IMR-90 (cell line): ENCODE measurements at regions not wholly inside any gene's neighbourhood (a gene's known extent, or its start where the extent isn't known, plus 50 kb on each side); places are given as distances from the start of the nearest gene placed in this dataset.

ENCODE experiments used
- ATAC-seq: fragments of 200-7000 bp; cut with Tn5 transposase; 2 replicates; pipeline ENCODE4 v1.9.1; 2020; ENCODE audit warnings: low read depth, mild to moderate bottlenecking, moderate library complexity
- BruUV-seq: library from RNA; stranded (reverse); fragments of 400-500 nt; replicated peaks from 2 replicates; lab custom pipeline; 2021; lab: Mats Ljungman, UMichigan
- CTCF ChIA-PET: fragments of 300-600 bp; formaldehyde crosslinking; extraction: SDS; loops from one replicate; lab custom pipeline; 2021; ENCODE audit warnings: antibody characterized with exemption; lab: Yijun Ruan, JAX
- POLR2A ChIA-PET: fragments of 300-600 bp; sonication (Branson Sonifier 250); formaldehyde crosslinking; loops from one replicate; lab custom pipeline; 2022; ENCODE audit warnings: antibody characterized with exemption; ENCODE audit not compliant: unreplicated experiment; lab: Charles Lee
- DNase-seq: peaks from one replicate; pipeline ENCODE4 v3.0.0; 2013
- H2AFZ ChIP-seq: replicated peaks from 2 replicates; pipeline ENCODE3; 2013; ENCODE audit warnings: low read length, mild to moderate bottlenecking; ENCODE audit not compliant: poor library complexity
- H2AK5ac ChIP-seq: 2 replicates; pipeline ENCODE4 v1.6.1; 2013; ENCODE audit warnings: low read depth, low read length, inconsistent platforms
- H2AK9ac ChIP-seq: replicated peaks from 2 replicates; pipeline ENCODE3; 2013; ENCODE audit warnings: mild to moderate bottlenecking, low read depth, low read length, moderate library complexity; ENCODE audit not compliant: poor library complexity
- H2BK120ac ChIP-seq: 2 replicates; pipeline ENCODE4 v1.6.1; 2013; ENCODE audit warnings: low read depth, low read length, inconsistent platforms
- H2BK15ac ChIP-seq: 3 replicates; pipeline ENCODE4 v1.6.1; 2013; ENCODE audit warnings: low read depth, low read length, inconsistent platforms
- H2BK20ac ChIP-seq: 2 replicates; pipeline ENCODE4 v1.6.1; 2013; ENCODE audit warnings: low read depth, mild to moderate bottlenecking, inconsistent platforms, low read length, moderate library complexity
- H2BK5ac ChIP-seq: 2 replicates; pipeline ENCODE4 v1.6.1; 2013; ENCODE audit warnings: mild to moderate bottlenecking, low read depth, low read length, inconsistent platforms; ENCODE audit not compliant: poor library complexity, severe bottlenecking
- H3K14ac ChIP-seq: replicated peaks from 2 replicates; pipeline ENCODE4 v1.6.1; 2013; ENCODE audit warnings: low read depth, low read length, inconsistent platforms
- H3K18ac ChIP-seq: 2 replicates; pipeline ENCODE4 v1.6.1; 2013; ENCODE audit warnings: low read depth, low read length, control low read depth
- H3K23ac ChIP-seq: 2 replicates; pipeline ENCODE4 v1.6.1; 2013; ENCODE audit warnings: low read depth, low read length, inconsistent platforms
- H3K27ac ChIP-seq: 2 replicates; pipeline ENCODE4 v1.5.1; 2013; ENCODE audit warnings: mild to moderate bottlenecking, control low read depth, low read length; ENCODE audit not compliant: insufficient read depth
- H3K27me3 ChIP-seq: 2 replicates; pipeline ENCODE4 v1.6.1; 2013; ENCODE audit warnings: low read length; ENCODE audit not compliant: control insufficient read depth, insufficient read depth
- H3K36me3 ChIP-seq: 2 replicates; pipeline ENCODE4 v1.6.1; 2013; ENCODE audit warnings: low read length, mixed read lengths; ENCODE audit not compliant: control insufficient read depth, insufficient read depth
- H3K4ac ChIP-seq: 2 replicates; pipeline ENCODE4 v1.6.1; 2013; ENCODE audit warnings: low read depth, low read length, inconsistent platforms
- H3K4me1 ChIP-seq: 2 replicates; pipeline ENCODE4 v1.6.1; 2013; ENCODE audit warnings: low read length, mixed read lengths; ENCODE audit not compliant: control insufficient read depth, insufficient read depth
- H3K4me2 ChIP-seq: 2 replicates; pipeline ENCODE4 v1.6.1; 2013; ENCODE audit warnings: low read depth, mild to moderate bottlenecking, control low read depth, low read length, moderate library complexity
- H3K4me3 ChIP-seq: 2 replicates; pipeline ENCODE4 v1.5.1; 2013; ENCODE audit warnings: low read depth, mild to moderate bottlenecking, control low read depth, low read length, moderate library complexity; ENCODE audit not compliant: insufficient read depth
- H3K56ac ChIP-seq: 2 replicates; pipeline ENCODE4 v1.6.1; 2013; ENCODE audit warnings: low read length, inconsistent platforms; ENCODE audit not compliant: insufficient read depth; ENCODE audit errors: extremely low read depth
- H3K79me1 ChIP-seq, 2 experiments: 2 replicates each; pipeline ENCODE4 v1.6.1; 2013; ENCODE audit warnings: low read length in 2 of 2, inconsistent platforms in 1 of 2, low read depth in 1 of 2
- H3K9ac ChIP-seq: 2 replicates; pipeline ENCODE4 v1.6.1; 2013; ENCODE audit warnings: low read depth, low read length, control low read depth
- H3K9me1 ChIP-seq: 2 replicates; pipeline ENCODE4 v1.6.1; 2013; ENCODE audit warnings: low read length, inconsistent platforms; ENCODE audit not compliant: insufficient read depth
- H3K9me3 ChIP-seq: 2 replicates; pipeline ENCODE4 v1.6.1; 2013; ENCODE audit warnings: low read length; ENCODE audit not compliant: control insufficient read depth, insufficient read depth
- H4K20me1 ChIP-seq: 2 replicates; pipeline ENCODE4 v1.6.1; 2013; ENCODE audit warnings: low read length, inconsistent platforms; ENCODE audit not compliant: insufficient read depth
- H4K5ac ChIP-seq: 2 replicates; pipeline ENCODE4 v1.6.1; 2013; ENCODE audit warnings: mild to moderate bottlenecking, low read depth, low read length, control low read depth
- H4K8ac ChIP-seq, 2 experiments: 2 replicates each; pipeline ENCODE4 v1.6.1; 2013; ENCODE audit warnings: low read depth in 2 of 2, low read length in 2 of 2, control low read depth in 1 of 2, inconsistent platforms in 1 of 2
- H4K91ac ChIP-seq: 2 replicates; pipeline ENCODE4 v1.6.1; 2013; ENCODE audit warnings: low read depth, low read length, inconsistent platforms; ENCODE audit not compliant: insufficient read depth
- CEBPB ChIP-seq: IDR thresholded peaks from 2 replicates; pipeline ENCODE4 v1.6.1; 2012; ENCODE audit warnings: low read depth, low read length, improper control_type of control experiment
- CHD1 ChIP-seq: IDR thresholded peaks from 2 replicates; pipeline ENCODE4 v1.6.1; 2012; ENCODE audit warnings: low read depth, low read length, improper control_type of control experiment
- ELK1 ChIP-seq: fragments of 150-350 bp; IDR thresholded peaks from 2 replicates; pipeline ENCODE4 v1.6.1; 2016; ENCODE audit warnings: low read depth, mild to moderate bottlenecking, low read length, moderate library complexity, borderline replicate concordance
- FOS ChIP-seq: fragments of 150-350 bp; IDR thresholded peaks from 2 replicates; pipeline ENCODE4 v1.6.1; 2016; ENCODE audit warnings: low read depth, low read length
- MAFK ChIP-seq: IDR thresholded peaks from 2 replicates; pipeline ENCODE4 v1.6.1; 2012; ENCODE audit warnings: low read depth, low read length, improper control_type of control experiment
- MAZ ChIP-seq: IDR thresholded peaks from 2 replicates; pipeline ENCODE4 v1.6.1; 2012; ENCODE audit warnings: low read depth, mild to moderate bottlenecking, low read length, improper control_type of control experiment, moderate library complexity, borderline replicate concordance
- MXI1 ChIP-seq: IDR thresholded peaks from 2 replicates; pipeline ENCODE4 v1.6.1; 2012; ENCODE audit warnings: low read depth, mild to moderate bottlenecking, low read length, moderate library complexity, borderline replicate concordance
- POLR2A ChIP-seq: IDR thresholded peaks from 2 replicates; pipeline ENCODE4 v1.6.1; 2012; ENCODE audit warnings: mild to moderate bottlenecking, low read depth, low read length
- RCOR1 ChIP-seq: IDR thresholded peaks from 2 replicates; pipeline ENCODE4 v1.6.1; 2012; ENCODE audit warnings: mild to moderate bottlenecking, low read length, improper control_type of control experiment; ENCODE audit not compliant: insufficient replicate concordance
- USF2 ChIP-seq: fragments of 150-350 bp; IDR thresholded peaks from 2 replicates; pipeline ENCODE4 v1.6.1; 2017; ENCODE audit warnings: mild to moderate bottlenecking, antibody characterized with exemption, low read length, low read depth
- WGBS, 2 experiments: methylation state at CpG; one replicate each; pipeline versions ENCODE4 v1.1.5 to v1.1.7; 2013; ENCODE audit warnings: missing lambda C conversion rate in 2 of 2; ENCODE audit not compliant: insufficient read length in 1 of 2; ENCODE audit errors: extremely low coverage in 2 of 2; 5-methylcytosine and 5-hydroxymethylcytosine counted together
- dilution Hi-C: fragments of 300-500 bp; cut with HindIII; formaldehyde crosslinking; loops from one replicate; pipeline ENCODE4 v1.14.3; 2018; ENCODE audit warnings: low sequenced_read_pairs; ENCODE audit not compliant: unreplicated experiment
- in situ Hi-C: fragments of 300-500 bp; cut with MboI; formaldehyde crosslinking; loops from 3 replicates; pipeline ENCODE4 v1.14.3; 2019; ENCODE audit warnings: low sequenced_read_pairs, inconsistent platforms, mixed read lengths
- intact Hi-C: fragments of 100-400 bp; cut with micrococcal nuclease; formaldehyde crosslinking; loops from 2 replicates; pipeline ENCODE4 v1.10.0; 2022

GRCh38 chr1:238005116-238005515 is 114.4 kb upstream of the ZP4 start:
- H3K4ac ChIP-seq = no peak overlapping the region
- no peak overlapping the region for H2BK120ac ChIP-seq
- CTCF ChIA-PET = no interaction called here
- no peak for DNase-seq
- intact Hi-C loops (no loop called here), dilution Hi-C loops (no loop called here), in situ Hi-C loops (no loop called here)
- no peaks in the 10 kb centered on the region for H3K79me1 ChIP-seq
- no peak overlapping the region for H2AFZ ChIP-seq
- H3K56ac ChIP-seq = no peak overlapping the region
- no peak overlapping the region for H2BK5ac ChIP-seq
- H3K27me3 ChIP-seq = no peaks in the 10 kb centered on the region
- no peaks in the 10 kb centered on the region for H3K9me1 ChIP-seq
- H4K20me1 ChIP-seq = no peaks in the 10 kb centered on the region
- H3K4me3 ChIP-seq = no peak overlapping the region
- no peak for ATAC-seq
- H3K36me3 ChIP-seq = no peaks in the 10 kb centered on the region
- TF ChIP-seq FOS (no peak), RCOR1 (no peak), USF2 (no peak), MXI1 (no peak), POLR2A (no peak), CEBPB (no peak), MAFK (no peak), CHD1 (no peak), MAZ (no peak), ELK1 (no peak)
- no peak overlapping the region for H3K27ac ChIP-seq
- H4K8ac ChIP-seq = no peak overlapping the region
- H3K23ac ChIP-seq = no peak overlapping the region
- H3K4me2 ChIP-seq = no peak overlapping the region
- no TSS peak for BruUV-seq
- no peak overlapping the region for H2AK5ac ChIP-seq
- WGBS, 2 experiments = no CpG with 5 or more reads among the region's 1 CpG
- no peak overlapping the region for H2BK15ac ChIP-seq
- H3K9ac ChIP-seq = no peak overlapping the region
- H3K9me3 ChIP-seq = no peaks in the 10 kb centered on the region; the same call in 1 of the 2 replicates
- no peak overlapping the region for H4K5ac ChIP-seq
- no peak overlapping the region for H3K14ac ChIP-seq
- POLR2A ChIA-PET = no interaction called here
- no peak overlapping the region for H2BK20ac ChIP-seq
- no peaks in the 10 kb centered on the region for H3K4me1 ChIP-seq
- H4K91ac ChIP-seq = no peak overlapping the region
- no peak overlapping the region for H2AK9ac ChIP-seq
- H3K18ac ChIP-seq = no peak overlapping the region
